Neutrophil (primary cell): ENCODE measurements at regions not wholly inside any gene's neighbourhood (a gene's known extent, or its start where the extent isn't known, plus 50 kb on each side); places are given as distances from the start of the nearest gene placed in this dataset.

Experiments used
- H3K27ac ChIP-seq: fragments of 200-600 bp; sonication (generic); 2 replicates; pipeline ENCODE4 v1.5.1; 2016; ENCODE audit warnings: mild to moderate bottlenecking, moderate library complexity
- H3K27me3 ChIP-seq: fragments of 200-600 bp; sonication (generic); 2 replicates; pipeline ENCODE4 v1.6.0; 2016; ENCODE audit warnings: mild to moderate bottlenecking
- H3K36me3 ChIP-seq: fragments of 200-600 bp; sonication (generic); 2 replicates; pipeline ENCODE4 v1.5.1; 2017
- H3K4me1 ChIP-seq, 2 experiments: fragments of 200-600 bp in 1 of 2; sonication (generic) in 1 of 2; 1 replicate in 1 of 2; 2 replicates in 1 of 2; pipeline versions ENCODE4 v1.5.1 to v1.6.1; 2013 to 2016; ENCODE audit warnings: low read depth in 1 of 2, low read length in 1 of 2, mild to moderate bottlenecking in 1 of 2, moderate library complexity in 1 of 2; ENCODE audit not compliant: control insufficient read depth in 1 of 2, insufficient read depth in 1 of 2
- H3K4me3 ChIP-seq, 2 experiments: fragments of 200-600 bp in 1 of 2; sonication (generic) in 1 of 2; 1 replicate in 1 of 2; 2 replicates in 1 of 2; pipeline ENCODE4 v1.5.1; 2013 to 2016; ENCODE audit warnings: low read depth in 1 of 2, low read length in 1 of 2, mild to moderate bottlenecking in 1 of 2, moderate library complexity in 1 of 2
- H3K9me3 ChIP-seq: fragments of 200-600 bp; sonication (generic); 2 replicates; pipeline ENCODE4 v1.5.1; 2016
- TF ChIP-seq, protein P1 (sequence below): fragments of 200-600 bp; sonication (generic); IDR thresholded peaks from 2 replicates; pipeline ENCODE4 v1.5.1; 2016; ENCODE audit warnings: antibody characterized with exemption

DNA sequence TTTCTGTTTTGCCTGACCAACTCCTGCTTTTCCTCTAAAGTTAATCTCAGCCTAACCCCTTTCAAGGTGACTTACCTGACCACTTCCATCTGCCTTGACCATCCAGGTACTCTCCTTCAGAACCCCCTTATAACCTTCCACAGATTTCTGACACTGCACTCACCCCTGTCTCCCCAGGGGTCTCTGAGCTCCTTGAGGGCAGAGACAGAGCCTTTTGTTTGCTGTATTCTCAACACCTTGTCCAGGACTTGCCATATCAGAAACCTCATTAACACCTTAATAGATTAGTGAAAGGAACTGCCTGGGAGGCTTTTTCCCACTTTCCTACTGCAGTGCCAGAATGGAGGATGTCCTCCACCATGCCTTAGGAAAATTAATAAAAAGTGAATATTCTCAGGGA is 119.7 kb upstream of the SERPINE2 start:
- TF ChIP-seq, protein P1, sequence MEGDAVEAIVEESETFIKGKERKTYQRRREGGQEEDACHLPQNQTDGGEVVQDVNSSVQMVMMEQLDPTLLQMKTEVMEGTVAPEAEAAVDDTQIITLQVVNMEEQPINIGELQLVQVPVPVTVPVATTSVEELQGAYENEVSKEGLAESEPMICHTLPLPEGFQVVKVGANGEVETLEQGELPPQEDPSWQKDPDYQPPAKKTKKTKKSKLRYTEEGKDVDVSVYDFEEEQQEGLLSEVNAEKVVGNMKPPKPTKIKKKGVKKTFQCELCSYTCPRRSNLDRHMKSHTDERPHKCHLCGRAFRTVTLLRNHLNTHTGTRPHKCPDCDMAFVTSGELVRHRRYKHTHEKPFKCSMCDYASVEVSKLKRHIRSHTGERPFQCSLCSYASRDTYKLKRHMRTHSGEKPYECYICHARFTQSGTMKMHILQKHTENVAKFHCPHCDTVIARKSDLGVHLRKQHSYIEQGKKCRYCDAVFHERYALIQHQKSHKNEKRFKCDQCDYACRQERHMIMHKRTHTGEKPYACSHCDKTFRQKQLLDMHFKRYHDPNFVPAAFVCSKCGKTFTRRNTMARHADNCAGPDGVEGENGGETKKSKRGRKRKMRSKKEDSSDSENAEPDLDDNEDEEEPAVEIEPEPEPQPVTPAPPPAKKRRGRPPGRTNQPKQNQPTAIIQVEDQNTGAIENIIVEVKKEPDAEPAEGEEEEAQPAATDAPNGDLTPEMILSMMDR = no peak
- H3K4me3 ChIP-seq = no peak overlapping the region

DNA sequence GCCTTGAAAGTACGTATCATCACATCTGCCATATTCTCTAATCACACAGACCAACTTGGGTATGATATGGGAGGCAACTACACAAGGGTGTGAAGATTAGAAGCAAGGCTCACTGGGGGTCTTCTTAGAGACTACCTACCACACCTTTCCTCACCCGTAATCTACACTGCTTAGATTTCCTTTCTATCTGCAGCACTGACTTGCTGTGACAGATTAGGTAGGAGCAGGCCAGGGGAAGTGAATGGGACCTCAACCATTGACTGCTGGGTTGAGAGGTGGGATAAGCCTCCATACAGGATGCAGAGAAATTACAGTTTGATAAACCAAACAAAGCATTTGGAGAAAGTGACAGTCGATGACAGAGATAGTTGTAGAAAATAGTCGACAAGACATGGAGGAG is 119.0 kb upstream of the SERPINE2 start:
- Histone ChIP-seq H3K27ac (no peak overlapping the region), H3K27me3 (no peaks in the 10 kb centered on the region)
- TF ChIP-seq, protein P1 = no peak

More for the DNA sequence above, 119.7 kb upstream of the SERPINE2 start:
- Histone ChIP-seq H3K4me1 (no peaks in the 10 kb centered on the region), H3K27ac (no peak overlapping the region), H3K9me3 (no peaks in the 10 kb centered on the region), H3K36me3 (no peaks in the 10 kb centered on the region), H3K27me3 (no peaks in the 10 kb centered on the region)

DNA sequence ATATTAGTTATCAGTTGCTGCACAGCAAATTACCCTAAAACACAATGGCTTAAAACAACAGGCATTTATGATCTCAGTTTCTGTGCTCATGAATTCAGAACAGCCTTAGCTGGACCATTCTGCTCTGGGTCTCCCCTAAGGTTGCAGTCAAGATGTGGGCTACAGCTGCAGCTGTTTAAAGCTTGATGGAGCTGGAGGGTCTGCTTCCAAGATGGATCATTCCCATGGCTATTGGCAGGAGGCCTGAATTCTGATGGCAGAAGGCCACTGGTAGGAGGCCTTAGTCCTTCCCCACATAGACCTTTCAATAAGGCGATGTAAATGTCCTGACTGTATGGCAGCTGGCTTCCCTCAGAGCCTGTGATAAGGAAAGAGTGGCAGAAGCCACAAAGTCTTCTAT is 118.6 kb upstream of the SERPINE2 start:
- Histone ChIP-seq H3K4me1 (no peaks in the 10 kb centered on the region), H3K36me3 (no peaks in the 10 kb centered on the region), H3K9me3 (no peaks in the 10 kb centered on the region), H3K27ac (no peak overlapping the region), H3K4me3 (no peak overlapping the region), H3K27me3 (no peaks in the 10 kb centered on the region)
- TF ChIP-seq, protein P1 = no peak

More for the DNA sequence above, 119.0 kb upstream of the SERPINE2 start:
- Histone ChIP-seq H3K9me3 (no peaks in the 10 kb centered on the region), H3K4me3 (no peak overlapping the region), H3K4me1 (no peaks in the 10 kb centered on the region), H3K36me3 (no peaks in the 10 kb centered on the region)

DNA sequence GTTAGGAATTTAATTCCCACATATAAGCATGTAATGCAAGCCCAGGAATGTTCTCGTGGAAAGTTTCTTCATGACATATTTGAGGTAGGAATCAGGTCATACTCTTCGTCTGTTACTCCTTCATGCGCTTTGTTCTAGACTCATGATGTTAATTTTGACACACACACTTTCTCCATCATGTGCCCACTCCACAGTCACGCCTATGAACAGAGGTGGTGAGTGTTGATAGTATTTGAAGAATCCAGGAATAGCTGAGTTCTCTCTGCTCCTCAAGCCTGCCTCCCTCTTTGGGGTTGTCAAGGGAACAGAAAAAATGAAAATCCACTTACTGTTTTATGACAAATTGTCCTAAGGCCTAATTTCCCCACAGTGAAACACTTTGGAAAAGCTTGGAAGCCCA is 117.3 kb upstream of the SERPINE2 start:
- TF ChIP-seq, protein P1 = no peak
- H3K36me3 ChIP-seq = no peaks in the 10 kb centered on the region
- H3K9me3 ChIP-seq = no peaks in the 10 kb centered on the region
- H3K27me3 ChIP-seq = no peaks in the 10 kb centered on the region
- H3K4me3 ChIP-seq = no peak overlapping the region
- H3K27ac ChIP-seq = no peak overlapping the region
- no peaks in the 10 kb centered on the region for H3K4me1 ChIP-seq

DNA sequence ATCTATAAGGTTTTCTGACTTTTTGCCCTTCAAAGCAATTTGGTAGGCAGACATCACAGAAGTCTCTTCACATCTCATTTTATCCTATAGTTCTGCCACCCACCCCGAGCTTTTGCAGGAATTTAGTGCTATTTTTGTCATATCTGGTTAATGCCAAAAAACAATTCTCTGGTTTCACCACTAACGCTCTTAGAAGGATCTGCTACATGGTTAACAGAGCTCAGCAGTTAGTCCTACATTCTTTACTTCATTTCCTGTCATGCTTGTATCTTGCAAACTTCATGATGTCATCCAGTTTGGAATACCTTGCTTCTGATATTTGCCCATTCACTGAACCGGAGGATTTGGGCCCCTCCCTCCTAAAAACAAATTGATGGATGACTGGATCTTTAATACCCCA is 116.8 kb upstream of the SERPINE2 start:
- TF ChIP-seq, protein P1 = no peak

DNA sequence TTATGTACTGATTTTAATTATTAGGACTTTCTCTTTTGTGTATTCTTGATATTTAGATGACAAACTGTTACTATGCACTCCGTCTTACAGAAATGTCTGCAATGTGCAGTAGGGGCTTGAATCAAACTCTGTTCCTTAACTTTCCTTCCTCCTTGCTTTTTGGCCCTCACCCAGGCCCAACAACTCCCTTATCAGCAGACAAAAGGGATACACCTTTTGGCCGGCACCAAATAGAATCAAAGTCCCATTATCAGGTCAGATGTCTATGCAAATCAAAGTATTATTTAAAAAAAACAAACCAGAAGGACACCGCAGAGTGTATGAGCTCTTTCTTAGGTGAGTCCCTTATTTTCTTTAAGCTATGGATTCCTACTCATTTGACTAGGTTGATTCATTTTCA is 116.3 kb upstream of the SERPINE2 start:
- H3K4me3 ChIP-seq = no peak overlapping the region
- H3K9me3 ChIP-seq = no peaks in the 10 kb centered on the region
- no peaks in the 10 kb centered on the region for H3K4me1 ChIP-seq
- H3K27ac ChIP-seq = no peak overlapping the region
- TF ChIP-seq, protein P1 = no peak
- H3K27me3 ChIP-seq = no peaks in the 10 kb centered on the region
- no peaks in the 10 kb centered on the region for H3K36me3 ChIP-seq

More for the DNA sequence above, 116.8 kb upstream of the SERPINE2 start:
- Histone ChIP-seq H3K36me3 (no peaks in the 10 kb centered on the region), H3K4me1 (no peaks in the 10 kb centered on the region), H3K9me3 (no peaks in the 10 kb centered on the region), H3K27ac (no peak overlapping the region), H3K4me3 (no peak overlapping the region), H3K27me3 (no peaks in the 10 kb centered on the region)
